ENCODE measurements at regions not wholly inside any gene's neighbourhood (a gene's known extent, or its start where the extent isn't known, plus 50 kb on each side); places are given as distances from the start of the nearest gene placed in this dataset.

DNA sequence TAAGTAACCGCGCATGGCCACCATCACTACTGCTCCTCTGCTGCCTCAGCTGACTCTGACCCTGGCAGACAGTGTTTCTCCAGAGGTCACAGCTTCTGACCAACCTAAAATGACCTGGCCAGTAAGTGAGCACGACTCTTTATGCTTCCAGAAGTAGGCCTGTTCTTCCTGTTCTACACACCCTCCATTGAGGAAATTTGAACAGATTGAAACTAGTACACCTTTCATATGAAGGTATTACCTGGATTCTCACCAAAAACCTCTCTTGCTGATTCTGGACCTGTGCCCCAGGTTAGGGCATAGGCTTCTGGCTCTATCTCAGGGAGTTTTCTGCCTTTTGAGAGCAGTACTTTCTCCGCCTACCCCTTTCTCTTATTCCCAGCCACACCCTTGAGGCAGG is 178.4 kb upstream of the FRMD6 start:
- no peaks in the 10 kb centered on the region for H3K36me3 ChIP-seq (ENCODE audit: control insufficient read depth, insufficient read depth, low read length)
- H3K4me1 ChIP-seq (ENCODE audit: control insufficient read depth, insufficient read depth, low read length): peaks cover 10% of the 10 kb centered on the region; the same call in 1 of the 2 replicates
- H3K4me3 ChIP-seq (ENCODE audit: low read depth, low read length): no peak overlapping the region
- H3K27me3 ChIP-seq (ENCODE audit: control insufficient read depth, insufficient read depth, low read length): no peaks in the 10 kb centered on the region
- H3K27ac ChIP-seq (ENCODE audit: low read depth, low read length): no peak overlapping the region
- no peak overlapping the region for H3K9ac ChIP-seq (ENCODE audit: low read depth, low read length)
- H3K9me3 ChIP-seq (ENCODE audit: control insufficient read depth, insufficient read depth, low read length): peaks cover 4% of the 10 kb centered on the region; the same call in 1 of the 2 replicates

DNA sequence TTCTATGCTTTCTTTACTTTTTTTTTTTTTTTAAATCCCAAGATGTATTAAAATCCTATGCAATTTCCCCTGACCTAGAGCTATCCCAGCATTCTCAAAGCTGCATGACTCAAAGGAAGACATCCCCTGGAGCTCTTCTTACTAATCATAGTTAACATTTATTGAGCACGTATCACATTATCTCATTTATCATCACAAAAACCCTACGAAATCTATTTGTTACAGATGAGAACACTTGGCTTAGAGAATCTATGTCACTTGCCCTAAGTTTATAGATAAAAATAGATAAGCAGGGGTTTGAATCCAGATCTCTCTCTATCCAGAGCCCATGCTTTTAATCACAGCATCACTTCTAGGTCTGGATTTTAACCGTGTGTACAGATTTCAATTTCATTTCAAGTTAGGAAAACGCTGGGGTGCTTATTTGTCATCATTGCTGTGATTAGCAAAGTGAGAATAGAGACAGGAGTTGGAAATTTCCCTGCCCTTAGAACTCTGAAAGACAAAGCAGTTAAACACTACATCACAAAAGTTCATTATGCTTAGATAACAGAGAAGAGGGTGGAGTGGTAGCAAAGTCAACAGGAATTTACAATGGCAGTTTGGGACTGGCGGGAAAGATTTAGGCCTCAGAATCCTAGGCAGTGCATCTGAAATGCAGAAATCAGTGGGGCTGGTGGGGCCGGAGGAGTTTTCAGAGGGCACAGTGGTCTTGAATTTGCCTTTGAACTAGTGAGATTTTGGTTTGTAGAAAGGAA is 177.7 kb upstream of the FRMD6 start:
- H3K4me3 ChIP-seq (ENCODE audit: low read depth, low read length): no peak overlapping the region
- H3K27me3 ChIP-seq (ENCODE audit: control insufficient read depth, insufficient read depth, low read length): no peaks in the 10 kb centered on the region
- peaks cover 10% of the 10 kb centered on the region; the same call in 1 of the 2 replicates for H3K4me1 ChIP-seq (ENCODE audit: control insufficient read depth, insufficient read depth, low read length)
- no peaks in the 10 kb centered on the region for H3K36me3 ChIP-seq (ENCODE audit: control insufficient read depth, insufficient read depth, low read length)
- H3K9me3 ChIP-seq (ENCODE audit: control insufficient read depth, insufficient read depth, low read length): no peaks in the 10 kb centered on the region
- no peak overlapping the region for H3K27ac ChIP-seq (ENCODE audit: low read depth, low read length)
- H3K9ac ChIP-seq (ENCODE audit: low read depth, low read length): no peak overlapping the region

DNA sequence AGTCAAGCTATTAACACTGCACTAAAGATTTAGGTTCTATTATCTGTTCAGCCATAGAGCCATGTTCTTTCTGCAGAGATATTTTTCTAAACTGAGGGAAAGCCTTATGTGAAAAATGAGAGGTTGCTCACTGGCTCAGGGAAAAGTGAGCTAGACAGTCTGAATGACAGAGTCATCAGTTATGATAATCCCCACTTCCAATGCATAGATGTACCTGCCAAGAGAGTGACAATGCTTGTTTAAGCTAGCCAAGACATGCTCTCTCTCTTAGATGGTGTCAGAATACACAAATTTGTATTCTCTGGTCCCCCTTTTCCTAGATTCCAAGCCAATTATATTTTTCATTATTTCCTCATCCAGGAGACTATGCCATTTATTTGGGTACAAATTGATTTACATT is 176.9 kb upstream of the FRMD6 start:
- Histone ChIP-seq H3K36me3 (ENCODE audit: control insufficient read depth, insufficient read depth, low read length) (no peaks in the 10 kb centered on the region), H3K27ac (ENCODE audit: low read depth, low read length) (no peak overlapping the region), H3K9me3 (ENCODE audit: control insufficient read depth, insufficient read depth, low read length) (no peaks in the 10 kb centered on the region), H3K9ac (ENCODE audit: low read depth, low read length) (no peak overlapping the region), H3K4me3 (ENCODE audit: low read depth, low read length) (no peak overlapping the region), H3K4me1 (ENCODE audit: control insufficient read depth, insufficient read depth, low read length) (peaks cover 10% of the 10 kb centered on the region; the same call in 1 of the 2 replicates), H3K27me3 (ENCODE audit: control insufficient read depth, insufficient read depth, low read length) (no peaks in the 10 kb centered on the region)

DNA sequence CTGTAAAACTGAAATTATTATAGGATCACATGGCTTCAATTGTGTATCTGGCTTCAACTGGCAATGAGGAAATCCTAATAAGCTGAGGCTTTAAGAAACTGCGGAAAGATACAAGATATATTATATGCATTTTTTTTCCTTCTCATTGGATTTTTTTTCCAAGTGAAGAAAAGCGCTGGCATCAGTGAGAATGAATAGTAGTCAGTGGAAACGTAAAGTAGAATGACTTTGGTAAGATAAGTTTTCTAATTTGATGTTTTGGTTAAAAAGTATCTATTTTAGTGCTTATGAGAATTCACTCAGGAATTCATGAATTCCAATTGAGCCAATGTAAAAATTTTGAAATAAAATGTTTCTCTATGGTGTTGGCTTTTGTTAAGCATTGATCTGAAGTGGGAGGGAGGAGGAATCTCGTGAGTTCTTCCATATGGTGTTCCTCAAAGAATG is 173.5 kb upstream of the FRMD6 start:
- H3K9ac ChIP-seq (ENCODE audit: low read depth, low read length): no peak overlapping the region
- no peaks in the 10 kb centered on the region for H3K36me3 ChIP-seq (ENCODE audit: control insufficient read depth, insufficient read depth, low read length)
- no peak overlapping the region for H3K27ac ChIP-seq (ENCODE audit: low read depth, low read length)
- no peak overlapping the region for H3K4me3 ChIP-seq (ENCODE audit: low read depth, low read length)
- H3K4me1 ChIP-seq (ENCODE audit: control insufficient read depth, insufficient read depth, low read length): peaks cover 10% of the 10 kb centered on the region; the same call in 1 of the 2 replicates
- H3K27me3 ChIP-seq (ENCODE audit: control insufficient read depth, insufficient read depth, low read length): no peaks in the 10 kb centered on the region
- H3K9me3 ChIP-seq (ENCODE audit: control insufficient read depth, insufficient read depth, low read length): no peaks in the 10 kb centered on the region

DNA sequence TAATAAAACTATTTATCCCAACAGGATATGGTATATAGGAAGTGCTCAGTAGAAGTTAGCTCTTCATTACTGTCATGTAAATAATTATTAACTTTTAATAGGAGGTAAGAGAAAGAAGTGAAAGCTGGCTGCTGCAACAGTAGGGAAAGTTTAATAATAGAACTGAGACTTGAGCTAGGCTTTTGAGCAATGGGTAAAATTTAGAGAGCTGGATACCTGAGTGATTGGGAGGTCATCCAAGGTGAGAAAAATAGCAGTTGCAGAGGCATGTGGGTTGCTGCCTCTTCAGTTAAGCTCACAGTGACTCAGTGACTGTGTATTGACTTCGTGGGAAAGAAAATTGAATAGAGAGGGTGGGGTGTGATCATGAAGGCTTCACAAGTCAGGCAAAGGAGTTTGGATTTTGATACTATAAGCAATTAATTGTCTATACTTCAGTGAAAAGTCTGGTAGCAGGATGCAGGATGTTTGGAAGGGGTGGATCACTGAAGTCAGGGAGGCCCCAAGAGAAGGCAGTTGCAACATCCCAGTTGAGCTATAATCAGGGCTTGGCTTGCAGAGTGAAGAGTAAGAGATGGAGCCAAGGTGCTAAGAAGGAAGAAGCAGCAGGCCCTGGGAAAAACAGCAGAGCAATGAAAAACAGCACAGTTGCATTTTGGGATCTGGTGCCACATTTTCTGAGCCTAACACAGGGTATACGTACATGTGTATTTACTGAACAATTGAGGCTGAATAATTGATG is 172.0 kb upstream of the FRMD6 start:
- H3K27me3 ChIP-seq (ENCODE audit: control insufficient read depth, insufficient read depth, low read length): no peaks in the 10 kb centered on the region
- H3K9ac ChIP-seq (ENCODE audit: low read depth, low read length): no peak overlapping the region
- no peaks in the 10 kb centered on the region for H3K4me1 ChIP-seq (ENCODE audit: control insufficient read depth, insufficient read depth, low read length)
- H3K27ac ChIP-seq (ENCODE audit: low read depth, low read length): no peak overlapping the region
- H3K36me3 ChIP-seq (ENCODE audit: control insufficient read depth, insufficient read depth, low read length): no peaks in the 10 kb centered on the region
- no peaks in the 10 kb centered on the region for H3K9me3 ChIP-seq (ENCODE audit: control insufficient read depth, insufficient read depth, low read length)
- no peak overlapping the region for H3K4me3 ChIP-seq (ENCODE audit: low read depth, low read length)

DNA sequence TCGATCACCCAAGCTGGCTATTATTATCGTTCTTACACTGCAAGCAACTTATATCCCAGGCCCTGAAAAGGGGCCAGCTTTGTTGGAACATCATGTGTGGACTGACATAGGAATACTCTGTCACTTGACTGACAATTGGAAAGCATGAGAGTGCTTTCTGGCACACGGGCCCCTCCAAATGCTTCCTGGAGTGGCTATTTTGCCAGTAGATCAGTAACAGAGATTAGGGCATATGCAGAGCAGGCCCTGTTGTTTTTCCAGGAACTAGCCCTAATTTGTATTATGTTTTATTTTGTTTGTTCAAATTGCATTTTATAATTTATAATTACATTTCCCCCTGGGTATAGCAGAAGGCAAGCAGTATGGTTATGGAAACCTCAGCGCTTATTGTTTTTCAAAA is 170.1 kb upstream of the FRMD6 start:
- H3K27ac ChIP-seq (ENCODE audit: low read depth, low read length): no peak overlapping the region
- H3K9ac ChIP-seq (ENCODE audit: low read depth, low read length): no peak overlapping the region
- no peak overlapping the region for H3K4me3 ChIP-seq (ENCODE audit: low read depth, low read length)
- H3K36me3 ChIP-seq (ENCODE audit: control insufficient read depth, insufficient read depth, low read length): no peaks in the 10 kb centered on the region
- H3K9me3 ChIP-seq (ENCODE audit: control insufficient read depth, insufficient read depth, low read length): no peaks in the 10 kb centered on the region
- no peaks in the 10 kb centered on the region for H3K27me3 ChIP-seq (ENCODE audit: control insufficient read depth, insufficient read depth, low read length)
- H3K4me1 ChIP-seq (ENCODE audit: control insufficient read depth, insufficient read depth, low read length): peaks cover 3% of the 10 kb centered on the region; the same call in 1 of the 2 replicates

DNA sequence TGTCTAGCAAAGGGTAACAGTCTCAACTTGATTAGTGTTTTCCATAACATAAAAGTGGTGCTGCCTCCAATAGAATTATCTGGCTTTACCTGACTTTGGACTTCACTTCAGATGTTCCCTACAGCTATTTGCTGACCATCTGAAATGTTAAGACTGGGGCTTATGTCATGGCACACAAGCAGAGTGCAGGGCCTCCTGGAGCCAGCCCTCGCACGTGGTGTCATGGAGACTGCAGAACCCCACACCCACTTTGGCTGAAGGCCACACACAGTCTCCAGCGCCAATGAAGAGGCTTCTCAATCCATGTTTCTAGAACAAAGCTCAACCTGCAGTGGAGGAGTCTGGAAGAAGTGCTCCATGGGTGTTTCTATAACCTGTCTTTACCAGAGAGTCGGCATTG is 169.6 kb upstream of the FRMD6 start:
- H3K27me3 ChIP-seq (ENCODE audit: control insufficient read depth, insufficient read depth, low read length): no peaks in the 10 kb centered on the region
- no peaks in the 10 kb centered on the region for H3K9me3 ChIP-seq (ENCODE audit: control insufficient read depth, insufficient read depth, low read length)
- H3K27ac ChIP-seq (ENCODE audit: low read depth, low read length): no peak overlapping the region
- no peak overlapping the region for H3K9ac ChIP-seq (ENCODE audit: low read depth, low read length)
- H3K4me1 ChIP-seq (ENCODE audit: control insufficient read depth, insufficient read depth, low read length): peaks cover 4% of the 10 kb centered on the region; the same call in 1 of the 2 replicates
- no peaks in the 10 kb centered on the region for H3K36me3 ChIP-seq (ENCODE audit: control insufficient read depth, insufficient read depth, low read length)
- no peak overlapping the region for H3K4me3 ChIP-seq (ENCODE audit: low read depth, low read length)

DNA sequence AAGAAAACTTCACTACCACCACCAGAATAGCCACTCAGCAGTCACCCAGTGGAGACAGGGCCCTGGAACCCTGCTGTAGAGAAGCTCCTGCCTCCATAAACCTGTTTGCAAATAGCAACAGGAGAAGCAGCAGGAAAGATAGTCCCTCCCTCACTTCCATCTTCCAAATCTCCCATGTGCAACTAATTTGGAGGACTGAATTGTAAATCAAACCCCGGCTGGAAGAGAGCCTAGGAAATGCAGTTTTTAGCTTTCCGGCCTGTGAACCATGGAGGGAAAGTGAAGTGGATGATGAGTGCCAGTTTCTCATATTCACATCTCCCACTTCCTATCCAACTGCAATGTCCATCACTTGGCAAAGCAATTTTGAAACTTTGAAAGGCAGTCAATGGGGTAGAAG is 167.2 kb upstream of the FRMD6 start:
- no peaks in the 10 kb centered on the region for H3K9me3 ChIP-seq (ENCODE audit: control insufficient read depth, insufficient read depth, low read length)
- H3K27ac ChIP-seq (ENCODE audit: low read depth, low read length): no peak overlapping the region
- no peaks in the 10 kb centered on the region for H3K36me3 ChIP-seq (ENCODE audit: control insufficient read depth, insufficient read depth, low read length)
- H3K9ac ChIP-seq (ENCODE audit: low read depth, low read length): no peak overlapping the region
- H3K4me1 ChIP-seq (ENCODE audit: control insufficient read depth, insufficient read depth, low read length): peaks cover 4% of the 10 kb centered on the region; the same call in 1 of the 2 replicates
- no peak overlapping the region for H3K4me3 ChIP-seq (ENCODE audit: low read depth, low read length)
- no peaks in the 10 kb centered on the region for H3K27me3 ChIP-seq (ENCODE audit: control insufficient read depth, insufficient read depth, low read length)

DNA sequence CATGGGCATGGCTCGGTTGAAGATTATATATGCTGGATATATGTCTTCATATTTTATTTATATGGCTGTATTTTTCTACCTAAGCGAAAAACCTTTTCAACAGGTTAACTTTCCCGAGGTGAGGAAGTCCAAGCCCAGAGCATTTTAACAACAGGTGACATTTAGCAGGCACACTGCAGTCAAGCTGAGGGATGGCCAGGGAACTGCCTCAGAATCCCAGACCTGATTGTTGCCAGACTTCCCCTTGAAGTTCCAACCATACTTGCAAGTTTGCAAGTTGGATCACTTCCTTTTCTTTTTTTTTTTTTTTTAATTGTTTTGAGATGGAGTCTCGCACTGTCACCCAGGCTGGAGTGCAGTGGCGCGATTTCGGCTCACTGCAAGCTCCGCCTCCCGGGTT is 166.0 kb upstream of the FRMD6 start:
- Histone ChIP-seq H3K9me3 (ENCODE audit: control insufficient read depth, insufficient read depth, low read length) (no peaks in the 10 kb centered on the region), H3K9ac (ENCODE audit: low read depth, low read length) (no peak overlapping the region), H3K4me1 (ENCODE audit: control insufficient read depth, insufficient read depth, low read length) (peaks cover 4% of the 10 kb centered on the region; the same call in 1 of the 2 replicates), H3K27me3 (ENCODE audit: control insufficient read depth, insufficient read depth, low read length) (no peaks in the 10 kb centered on the region), H3K27ac (ENCODE audit: low read depth, low read length) (no peak overlapping the region), H3K36me3 (ENCODE audit: control insufficient read depth, insufficient read depth, low read length) (no peaks in the 10 kb centered on the region), H3K4me3 (ENCODE audit: low read depth, low read length) (no peak overlapping the region)

DNA sequence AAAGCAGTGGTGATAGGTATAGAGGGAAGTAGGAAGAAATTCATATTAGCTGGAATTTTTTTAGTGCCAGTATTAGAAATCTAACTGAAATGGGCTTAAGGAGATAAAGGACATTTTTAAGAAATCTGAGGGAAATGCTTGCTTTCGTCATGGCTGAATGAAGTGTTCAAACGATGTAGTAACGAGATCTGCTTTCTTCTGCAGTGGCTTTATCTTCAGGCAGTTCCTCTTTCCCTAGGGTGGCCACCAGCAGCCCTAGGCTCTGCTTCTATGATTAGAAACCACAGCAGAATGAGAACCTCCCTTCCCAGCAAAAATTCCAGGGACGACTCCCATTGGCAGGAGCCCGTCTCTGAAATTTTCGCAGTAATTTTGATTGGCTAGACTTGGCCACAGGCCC is 163.9 kb upstream of the FRMD6 start:
- Histone ChIP-seq H3K9ac (ENCODE audit: low read depth, low read length) (no peak overlapping the region), H3K36me3 (ENCODE audit: control insufficient read depth, insufficient read depth, low read length) (no peaks in the 10 kb centered on the region), H3K27ac (ENCODE audit: low read depth, low read length) (no peak overlapping the region), H3K27me3 (ENCODE audit: control insufficient read depth, insufficient read depth, low read length) (no peaks in the 10 kb centered on the region), H3K4me1 (ENCODE audit: control insufficient read depth, insufficient read depth, low read length) (peaks cover 4% of the 10 kb centered on the region; the same call in 1 of the 2 replicates), H3K4me3 (ENCODE audit: low read depth, low read length) (no peak overlapping the region), H3K9me3 (ENCODE audit: control insufficient read depth, insufficient read depth, low read length) (no peaks in the 10 kb centered on the region)

DNA sequence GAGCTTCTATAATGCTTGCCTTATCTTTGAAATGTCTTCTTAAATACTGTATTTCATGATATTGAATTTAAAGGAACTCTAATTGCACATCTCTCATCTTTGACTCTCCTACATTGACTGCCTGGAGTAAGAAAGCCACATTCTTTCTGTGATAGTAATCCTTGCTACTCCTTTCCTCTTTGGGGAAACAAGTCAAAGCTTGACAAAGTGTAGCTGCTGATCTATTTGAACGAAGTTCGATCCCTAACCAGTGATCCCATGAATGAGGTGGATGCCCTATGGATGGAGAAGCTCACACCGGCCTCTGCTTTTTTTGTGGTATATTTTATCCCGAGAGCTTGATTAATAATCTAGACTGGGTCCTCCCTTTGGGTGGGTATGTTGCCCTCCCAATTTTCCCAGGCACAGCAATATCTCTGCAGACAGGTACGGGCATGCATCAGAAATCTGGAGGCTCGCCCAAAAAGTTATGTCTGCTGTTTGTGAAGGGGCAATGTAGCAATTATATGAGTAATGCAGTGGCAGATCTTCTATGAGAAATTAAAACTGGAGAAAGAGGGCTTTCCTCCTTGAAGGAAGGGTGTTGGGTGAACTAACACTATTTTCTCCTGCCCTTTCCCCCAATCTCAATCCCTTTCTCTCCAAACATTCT is 163.0 kb upstream of the FRMD6 start:
- peaks cover 4% of the 10 kb centered on the region; the same call in 1 of the 2 replicates for H3K4me1 ChIP-seq (ENCODE audit: control insufficient read depth, insufficient read depth, low read length)
- no peak overlapping the region for H3K9ac ChIP-seq (ENCODE audit: low read depth, low read length)
- H3K36me3 ChIP-seq (ENCODE audit: control insufficient read depth, insufficient read depth, low read length): no peaks in the 10 kb centered on the region
- H3K27ac ChIP-seq (ENCODE audit: low read depth, low read length): no peak overlapping the region
- H3K4me3 ChIP-seq (ENCODE audit: low read depth, low read length): no peak overlapping the region
- H3K27me3 ChIP-seq (ENCODE audit: control insufficient read depth, insufficient read depth, low read length): no peaks in the 10 kb centered on the region
- no peaks in the 10 kb centered on the region for H3K9me3 ChIP-seq (ENCODE audit: control insufficient read depth, insufficient read depth, low read length)
